EL (cell line): ENCODE measurements at regions not wholly inside any gene's neighbourhood (a gene's known extent, or its start where the extent isn't known, plus 50 kb on each side); places are given as distances from the start of the nearest gene placed in this dataset.

Source experiments
- DNase-seq: peaks from one replicate; pipeline ENCODE4 v3.0.0-alpha.2; 2016

- no peak for DNase-seq
Observed at GRCh38 chr9:87086221-87086818, 139.0 kb upstream of the GAS1 start.

DNA sequence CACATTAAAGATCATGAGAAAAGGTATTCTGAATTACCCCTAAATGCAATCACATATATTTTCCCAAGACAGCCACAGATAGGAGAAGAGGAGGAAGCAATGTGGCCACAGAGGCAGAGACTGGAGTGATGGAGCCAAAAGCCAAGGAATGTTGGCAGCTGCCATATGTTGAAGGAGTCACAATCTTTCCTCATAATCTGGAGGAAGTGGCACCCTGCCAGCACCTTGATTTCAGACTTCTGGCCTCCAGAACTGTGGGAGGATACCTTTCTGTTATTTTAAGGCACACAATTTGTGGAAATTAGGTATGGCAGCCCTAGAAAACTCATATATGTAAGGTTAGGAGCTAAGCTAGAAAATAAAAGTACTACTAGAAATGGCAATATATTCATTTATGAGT, 139.9 kb upstream of the GAS1 start:
- DNase-seq = no peak

GRCh38 chr9:87088192-87088591, 140.9 kb upstream of the GAS1 start:
- DNase-seq = no peak

- no peak for DNase-seq
Observed at GRCh38 chr9:87088621-87089365, 141.5 kb upstream of the GAS1 start.

- no peak for DNase-seq
Observed at GRCh38 chr9:87089506-87089905, 142.2 kb upstream of the GAS1 start.

DNA sequence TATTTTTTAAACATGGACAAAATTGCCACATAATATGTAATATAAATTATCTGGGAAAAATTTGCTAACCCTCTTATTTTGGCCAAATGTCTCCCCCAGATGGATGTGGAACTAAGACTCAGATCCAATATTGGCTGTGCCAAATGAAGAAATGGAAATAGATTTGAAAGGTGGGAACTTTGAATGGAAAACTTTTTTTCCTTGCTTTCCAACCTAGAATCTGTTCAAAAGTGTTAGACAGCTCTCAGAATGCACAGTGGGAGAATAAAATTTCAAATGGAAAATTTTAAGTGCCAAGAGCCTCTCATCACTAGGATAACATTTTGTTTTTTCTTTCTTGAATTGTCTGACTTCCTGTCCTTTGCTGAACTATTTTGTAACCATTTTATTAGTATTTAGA, 142.6 kb upstream of the GAS1 start:
- DNase-seq = no peak

- DNase-seq = no peak
Observed at GRCh38 chr9:87093777-87094176, 146.5 kb upstream of the GAS1 start.

- no peak for DNase-seq
Observed at GRCh38 chr9:87095951-87096350, 148.6 kb upstream of the GAS1 start.

DNA sequence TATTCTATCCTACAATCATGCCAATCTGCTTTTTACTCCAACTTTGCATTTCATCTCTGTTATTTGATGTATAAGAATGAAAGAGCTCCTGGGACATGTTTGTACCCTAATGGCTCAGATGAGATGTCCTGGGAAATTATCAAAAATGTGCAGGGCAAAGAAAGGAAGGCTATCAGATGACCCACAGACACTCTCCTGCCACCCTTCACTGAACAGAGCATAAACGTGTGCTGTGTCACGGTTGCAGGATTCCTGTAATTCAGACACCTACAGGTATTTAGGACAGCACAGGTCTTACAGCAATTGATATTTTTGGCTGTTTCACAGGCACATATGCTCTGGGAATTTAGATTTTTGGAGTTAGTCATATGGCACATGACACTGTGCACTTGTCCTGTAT, 149.2 kb upstream of the GAS1 start:
- DNase-seq = no peak

DNA sequence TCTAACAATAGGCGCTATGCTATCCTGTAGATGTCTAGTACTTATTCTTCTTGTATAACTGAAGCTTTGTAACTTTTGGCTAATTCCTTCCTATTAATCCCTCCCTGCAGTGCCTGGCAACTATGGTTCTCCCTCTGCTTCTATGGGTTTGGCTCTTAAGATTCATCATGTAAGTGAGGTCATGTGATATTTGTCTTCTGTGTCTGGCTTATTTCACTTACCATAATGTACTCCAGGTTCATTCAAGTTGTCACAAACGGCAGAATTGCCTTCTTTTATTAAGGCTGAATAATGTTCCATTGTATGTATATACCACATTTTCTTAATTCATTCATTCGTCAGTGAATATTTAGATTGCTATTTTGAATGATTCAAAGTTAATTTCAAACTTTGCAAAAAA, 149.9 kb upstream of the GAS1 start:
- DNase-seq = no peak

DNA sequence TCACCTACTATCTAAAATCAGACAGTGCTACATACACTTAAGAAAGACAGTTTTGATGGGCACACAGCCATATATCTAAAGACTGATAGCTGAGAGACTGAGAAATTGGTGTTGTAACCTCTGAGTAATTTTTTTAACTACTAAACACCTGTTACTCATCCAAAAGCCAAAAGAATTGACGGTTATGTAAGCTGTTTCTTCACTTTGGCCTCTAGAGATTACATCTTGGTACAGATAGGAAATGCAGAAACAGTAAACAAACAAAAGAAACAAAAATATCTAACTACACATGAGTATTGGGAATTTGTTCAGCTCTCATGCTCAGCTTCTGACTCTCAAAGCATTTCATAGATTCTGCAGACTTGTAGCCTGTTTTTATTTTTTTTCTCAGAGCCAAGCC, 152.1 kb upstream of the GAS1 start:
- no peak for DNase-seq

- no peak for DNase-seq
Observed at GRCh38 chr9:87100001-87100400, 152.7 kb upstream of the GAS1 start.

DNA sequence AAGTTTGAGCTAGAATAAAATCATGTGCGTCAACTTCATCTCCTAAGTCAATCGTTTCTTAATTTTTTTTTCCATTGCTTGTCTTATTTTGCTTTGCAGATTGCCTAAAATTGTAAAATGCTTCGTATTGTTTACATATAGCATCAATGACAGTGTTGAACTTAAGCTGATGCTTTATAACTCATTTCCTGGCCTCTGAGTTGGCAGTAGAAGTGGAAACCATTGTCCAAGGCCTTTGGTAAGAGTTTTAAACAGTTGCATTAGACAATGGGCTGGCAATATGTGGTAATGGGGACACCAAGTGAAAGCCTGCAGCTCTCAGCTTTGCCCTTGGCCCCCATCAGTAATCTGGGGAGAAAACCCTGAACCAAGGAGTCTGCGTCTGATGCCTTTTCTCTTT, 154.8 kb upstream of the GAS1 start:
- DNase-seq = no peak

GRCh38 chr9:87107072-87107471, 159.8 kb upstream of the GAS1 start:
- peak; percentile 30 for DNase-seq

- DNase-seq = no peak
Observed at GRCh38 chr9:87108661-87109060, 161.4 kb upstream of the GAS1 start.

DNA sequence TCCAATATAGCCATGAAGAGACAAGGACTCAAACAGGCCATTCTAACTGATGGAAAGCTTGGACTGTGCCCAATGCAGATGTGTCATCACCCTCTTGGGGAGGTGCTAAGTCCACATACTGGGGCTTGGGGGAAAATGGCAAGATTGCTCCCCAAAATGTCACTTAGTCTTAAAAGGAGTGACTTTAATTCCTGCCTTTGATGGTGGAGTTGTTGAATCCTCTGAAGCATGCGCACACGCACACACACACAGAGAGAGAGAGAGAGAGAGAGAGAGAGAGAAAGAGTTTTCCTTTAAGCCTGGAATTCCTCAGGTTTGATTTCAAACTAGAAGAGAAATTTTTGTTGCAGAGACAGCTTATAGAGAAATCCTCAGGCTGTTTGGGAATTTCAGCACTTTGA, 161.9 kb upstream of the GAS1 start:
- DNase-seq = peak; percentile 47

- peak; percentile 46 for DNase-seq
Observed at GRCh38 chr9:87109851-87110250, 162.5 kb upstream of the GAS1 start.

- no peak for DNase-seq
Observed at GRCh38 chr9:87111010-87111409, 163.7 kb upstream of the GAS1 start.

GRCh38 chr9:87112656-87113055, 165.3 kb upstream of the GAS1 start:
- peak; percentile 25 for DNase-seq

DNA sequence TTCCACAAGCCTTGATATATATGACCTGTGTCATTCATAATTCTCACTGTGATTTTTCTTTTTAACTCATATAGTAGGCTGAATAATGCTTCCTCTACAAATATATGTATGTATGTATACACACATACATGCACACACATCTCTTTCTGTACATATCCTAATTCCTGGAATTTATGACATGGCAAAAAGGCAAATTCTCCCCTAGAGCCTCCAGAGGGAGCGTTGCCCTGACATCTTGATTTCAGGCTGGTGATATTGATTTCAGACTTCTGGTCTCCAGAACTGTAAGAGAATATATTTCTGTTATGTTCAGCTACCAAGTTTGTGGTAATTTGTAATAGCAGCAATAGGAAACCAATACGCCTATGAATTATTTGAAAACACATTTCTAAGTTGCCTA, 166.6 kb upstream of the GAS1 start:
- DNase-seq = no peak

DNA sequence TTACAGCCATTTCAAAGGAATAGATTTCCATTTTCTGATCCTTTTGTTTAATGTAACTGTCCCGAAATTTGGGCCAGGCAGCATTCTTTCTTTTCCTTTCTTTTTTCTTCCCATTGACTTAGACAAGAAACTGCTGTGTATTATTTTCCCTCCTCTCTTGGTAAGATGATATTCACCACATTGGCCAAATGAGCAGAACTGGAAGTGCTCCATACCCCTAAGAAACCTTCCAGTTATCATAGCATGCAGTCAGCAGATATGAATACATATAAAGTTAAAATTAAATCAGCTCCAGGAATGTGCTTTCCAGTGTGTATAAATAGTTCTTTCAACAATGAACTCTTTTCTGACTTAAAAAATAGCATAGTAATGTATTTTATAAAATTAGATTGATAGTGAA, 168.5 kb upstream of the GAS1 start:
- no peak for DNase-seq

- no peak for DNase-seq
Observed at GRCh38 chr9:87116492-87116891, 169.2 kb upstream of the GAS1 start.

- no peak for DNase-seq
Observed at GRCh38 chr9:87118594-87118993, 171.3 kb upstream of the GAS1 start.

DNA sequence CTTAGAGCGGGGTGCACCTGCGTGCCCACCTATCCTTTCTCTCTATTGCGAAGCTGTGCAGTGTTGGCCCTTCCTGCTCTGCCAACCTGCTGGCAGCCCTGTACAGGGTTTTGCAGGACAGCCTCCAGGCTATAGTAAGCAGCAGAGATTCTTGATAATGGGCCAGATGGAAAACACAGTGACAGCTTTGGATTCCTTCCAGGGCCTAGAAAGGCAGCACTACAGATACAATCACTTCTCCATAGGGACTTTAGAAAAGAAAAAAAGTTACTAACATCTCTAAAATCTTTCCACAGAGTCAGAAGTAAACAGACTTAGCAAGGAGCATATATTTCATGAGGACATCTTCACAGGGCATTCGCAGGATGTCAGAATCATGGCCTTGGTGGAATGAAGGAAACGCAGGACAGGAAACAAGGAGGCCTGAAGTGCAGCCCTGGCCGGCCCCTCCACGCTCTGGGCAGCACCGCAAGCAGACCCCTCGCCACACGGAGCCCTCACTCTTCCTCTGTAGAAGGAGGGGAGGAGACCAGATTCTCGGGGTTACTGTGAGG, 172.1 kb upstream of the GAS1 start:
- DNase-seq = peak; percentile 85

GRCh38 chr9:87120610-87121009, 173.3 kb upstream of the GAS1 start:
- DNase-seq = no peak
